NT2/D1 (cell line): ENCODE measurements at regions not wholly inside any gene's neighbourhood (a gene's known extent, or its start where the extent isn't known, plus 50 kb on each side); places are given as distances from the start of the nearest gene placed in this dataset.
A peak's percentile ranks its signal among the peaks of the same experiment; 100 is the strongest.

Experiments used
- DNase-seq: peaks from one replicate; pipeline ENCODE4 v3.0.0-alpha.2; 2011; ENCODE audit warnings: low read depth, low spot score
- H3K27me3 ChIP-seq: 2 replicates; pipeline ENCODE4 v1.6.0; 2011; ENCODE audit warnings: mild to moderate bottlenecking; ENCODE audit not compliant: insufficient read length, insufficient read depth
- H3K36me3 ChIP-seq: 2 replicates; pipeline ENCODE4 v1.6.1; 2011; ENCODE audit warnings: mild to moderate bottlenecking, low read length, mixed read lengths; ENCODE audit not compliant: insufficient read depth, insufficient read length
- H3K4me1 ChIP-seq: 2 replicates; pipeline ENCODE4 v1.5.1; 2011; ENCODE audit not compliant: insufficient read depth, insufficient read length
- H3K4me3 ChIP-seq: 2 replicates; pipeline ENCODE4 v1.5.1; 2011; ENCODE audit warnings: low read depth; ENCODE audit not compliant: insufficient read length
- H3K9ac ChIP-seq: 2 replicates; pipeline ENCODE4 v1.6.0; 2011; ENCODE audit warnings: low read depth; ENCODE audit not compliant: insufficient read length
- H3K9me3 ChIP-seq: 2 replicates; pipeline ENCODE4 v1.5.1; 2011; ENCODE audit warnings: mild to moderate bottlenecking, low read length; ENCODE audit not compliant: insufficient read depth
- SUZ12 ChIP-seq: IDR thresholded peaks from 2 replicates; pipeline ENCODE4 v1.6.1; 2011; ENCODE audit not compliant: insufficient read length, insufficient read depth; ENCODE audit errors: extremely low read depth
- YY1 ChIP-seq: IDR thresholded peaks from 2 replicates; pipeline ENCODE4 v1.6.1; 2011; ENCODE audit not compliant: insufficient read length, insufficient read depth
- ZNF274 ChIP-seq: IDR thresholded peaks from 2 replicates; pipeline ENCODE4 v1.6.1; 2011; ENCODE audit warnings: mild to moderate bottlenecking, low read depth, low read length

DNA sequence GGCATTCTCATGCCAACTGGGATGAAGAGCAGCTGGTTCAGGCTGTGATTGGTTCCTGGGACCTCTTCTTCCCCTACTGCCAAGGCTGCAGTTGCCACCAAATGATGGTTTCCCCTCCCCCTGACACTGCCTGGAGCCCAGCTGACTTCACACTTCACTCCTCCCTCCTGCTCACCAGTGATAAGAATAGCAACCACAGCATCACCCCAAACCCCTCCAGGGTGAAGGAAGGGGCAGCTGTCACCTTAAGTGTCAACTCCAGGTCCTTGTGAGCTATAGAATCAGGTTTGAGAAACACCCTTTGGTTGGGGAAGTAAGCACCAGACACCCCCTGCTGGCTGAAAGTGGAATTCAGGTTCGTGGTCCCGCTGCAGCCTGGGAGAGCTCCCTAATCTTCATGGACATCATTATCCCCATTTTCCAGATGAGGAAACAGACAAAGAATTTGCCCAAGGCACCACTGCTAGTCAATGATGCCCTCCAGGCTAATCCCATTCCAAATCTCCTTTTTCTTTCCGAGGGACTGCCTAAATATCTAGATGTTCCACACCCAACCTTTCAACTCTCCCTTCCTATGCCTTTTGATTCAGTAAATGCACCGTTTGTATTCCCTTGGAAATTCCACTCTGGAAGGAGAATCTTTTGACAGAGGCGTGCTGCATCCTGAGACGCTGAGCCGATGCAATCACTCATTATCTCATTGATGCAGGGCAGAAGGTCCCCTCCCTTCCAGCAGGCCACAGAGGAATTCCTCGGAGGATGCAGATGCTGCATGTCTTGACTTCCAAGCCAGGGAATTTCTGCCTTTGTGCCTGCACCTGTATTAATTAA is 50.6 kb upstream of the UQCRFS1 start:
- TF ChIP-seq SUZ12 (no peak), YY1 (no peak), ZNF274 (no peak)
- Histone ChIP-seq H3K9me3 (peaks cover 18% of the 10 kb centered on the region; the same call in 1 of the 2 replicates), H3K4me1 (no peaks in the 10 kb centered on the region), H3K9ac (no peak overlapping the region), H3K27me3 (no peaks in the 10 kb centered on the region), H3K36me3 (no peaks in the 10 kb centered on the region), H3K4me3 (no peak overlapping the region)
- peak; percentile 48 for DNase-seq

DNA sequence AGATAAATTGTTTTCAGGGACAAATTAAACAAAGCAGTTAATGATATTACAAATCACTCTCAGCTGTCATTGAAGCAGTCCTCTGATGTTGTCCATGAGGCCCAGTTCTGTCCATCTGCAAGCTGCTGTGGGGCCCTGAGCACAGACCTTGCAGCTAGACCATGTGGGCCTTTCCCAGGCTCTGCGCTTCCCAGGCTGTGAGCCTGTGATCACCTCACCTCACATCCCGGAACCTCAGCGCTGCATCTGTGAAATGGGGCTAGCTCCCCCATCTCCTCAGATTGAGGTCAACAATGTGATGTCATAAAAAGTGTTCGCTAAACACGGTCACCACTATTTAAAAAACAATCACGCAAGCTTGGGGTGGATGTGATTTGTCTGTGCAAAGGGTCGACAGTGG is 51.9 kb upstream of the UQCRFS1 start:
- no peak for TF ChIP-seq SUZ12
- no peak for TF ChIP-seq ZNF274
- TF ChIP-seq YY1, result no peak
- Histone ChIP-seq H3K27me3 (no peaks in the 10 kb centered on the region), H3K9me3 (peaks cover 7% of the 10 kb centered on the region; the same call in 1 of the 2 replicates), H3K36me3 (no peaks in the 10 kb centered on the region), H3K4me3 (no peak overlapping the region), H3K9ac (no peak overlapping the region), H3K4me1 (peaks cover 9% of the 10 kb centered on the region)
- no peak for DNase-seq

DNA sequence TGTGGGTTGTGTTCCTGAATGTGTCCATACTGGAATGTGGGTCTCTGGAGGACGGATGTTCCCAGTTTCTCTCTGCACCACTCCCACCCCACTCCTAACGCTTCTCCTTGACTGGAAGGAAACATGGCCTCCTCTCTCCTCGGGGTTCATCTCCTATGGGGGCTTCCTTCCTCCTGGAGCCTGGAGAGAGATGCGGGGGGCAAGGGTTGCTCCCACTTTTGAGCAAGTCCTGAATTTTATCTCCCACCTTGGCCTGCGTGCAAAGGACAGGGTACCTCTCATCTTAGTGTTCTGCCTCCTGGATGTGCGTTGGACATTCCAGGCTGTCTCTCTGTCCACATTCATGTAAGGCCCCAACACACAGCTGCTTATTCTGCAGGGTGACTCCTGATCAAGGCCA is 52.5 kb upstream of the UQCRFS1 start:
- Histone ChIP-seq H3K27me3 (no peaks in the 10 kb centered on the region), H3K9me3 (peaks cover 1% of the 10 kb centered on the region; the same call in 1 of the 2 replicates), H3K4me1 (peaks cover 9% of the 10 kb centered on the region), H3K4me3 (no peak overlapping the region), H3K9ac (no peak overlapping the region), H3K36me3 (no peaks in the 10 kb centered on the region)
- TF ChIP-seq ZNF274 (no peak), SUZ12 (no peak), YY1 (no peak)
- no peak for DNase-seq

DNA sequence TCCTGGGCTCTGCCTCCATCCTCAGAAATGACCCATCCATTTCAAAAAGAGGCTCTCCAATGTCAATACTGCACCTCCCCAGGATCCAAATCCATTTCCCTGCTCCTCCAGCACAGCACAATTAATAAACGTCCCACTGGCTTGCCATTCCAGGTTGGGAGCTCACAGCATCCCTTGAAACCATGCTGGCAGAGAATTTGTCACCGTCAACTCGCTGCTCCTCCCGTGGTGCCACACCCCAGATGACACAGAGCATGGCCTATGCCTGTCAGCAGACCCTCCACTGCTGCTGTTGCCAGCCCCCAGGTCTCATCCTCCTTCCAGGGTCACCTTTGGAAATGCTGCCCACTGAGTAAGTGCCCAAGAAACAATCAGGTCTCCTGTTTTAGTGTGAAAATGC is 53.0 kb upstream of the UQCRFS1 start:
- H3K4me3 ChIP-seq, result no peak overlapping the region
- TF ChIP-seq ZNF274 (no peak), YY1 (no peak), SUZ12 (no peak)
- H3K27me3 ChIP-seq, result no peaks in the 10 kb centered on the region
- peaks cover 9% of the 10 kb centered on the region for H3K4me1 ChIP-seq
- H3K9me3 ChIP-seq, result no peaks in the 10 kb centered on the region
- H3K9ac ChIP-seq, result no peak overlapping the region
- no peaks in the 10 kb centered on the region for H3K36me3 ChIP-seq
- no peak for DNase-seq

DNA sequence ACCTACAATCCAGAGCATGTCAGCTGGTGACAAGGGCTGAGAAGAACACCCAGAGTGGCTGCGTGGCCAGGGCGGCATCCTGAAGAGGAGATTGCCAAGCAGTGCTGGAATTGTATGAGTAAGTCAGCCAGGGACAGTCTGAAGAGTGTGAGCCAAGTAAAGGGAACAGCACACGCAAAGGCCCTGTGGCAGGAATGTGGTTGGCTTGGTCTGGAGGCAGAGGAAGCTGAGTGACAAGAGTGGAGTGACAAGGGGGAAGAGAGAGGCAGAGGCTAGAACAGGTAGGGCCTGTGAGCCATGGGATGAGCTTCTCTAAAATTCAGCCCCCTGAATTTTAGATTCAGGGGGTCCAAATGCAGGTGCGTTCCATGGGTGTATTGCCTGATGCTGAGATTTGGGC is 53.7 kb upstream of the UQCRFS1 start:
- no peak for DNase-seq
- Histone ChIP-seq H3K36me3 (no peaks in the 10 kb centered on the region), H3K4me3 (no peak overlapping the region), H3K4me1 (peaks cover 9% of the 10 kb centered on the region), H3K27me3 (no peaks in the 10 kb centered on the region), H3K9ac (no peak overlapping the region), H3K9me3 (0 out of 2 replicates have a peak, but pooled peaks cover 3% of the 10 kb centered on the region)
- TF ChIP-seq YY1 (no peak), SUZ12 (no peak), ZNF274 (no peak)

GRCh38 chr19:29267701-29268100 is 54.8 kb upstream of the UQCRFS1 start:
- no peak overlapping the region for H3K9ac ChIP-seq
- no peak for DNase-seq
- peaks cover 9% of the 10 kb centered on the region for H3K4me1 ChIP-seq
- no peaks in the 10 kb centered on the region for H3K27me3 ChIP-seq
- H3K9me3 ChIP-seq, result 0 out of 2 replicates have a peak, but pooled peaks cover 3% of the 10 kb centered on the region
- no peak overlapping the region for H3K4me3 ChIP-seq
- TF ChIP-seq ZNF274, result no peak
- H3K36me3 ChIP-seq, result no peaks in the 10 kb centered on the region

DNA sequence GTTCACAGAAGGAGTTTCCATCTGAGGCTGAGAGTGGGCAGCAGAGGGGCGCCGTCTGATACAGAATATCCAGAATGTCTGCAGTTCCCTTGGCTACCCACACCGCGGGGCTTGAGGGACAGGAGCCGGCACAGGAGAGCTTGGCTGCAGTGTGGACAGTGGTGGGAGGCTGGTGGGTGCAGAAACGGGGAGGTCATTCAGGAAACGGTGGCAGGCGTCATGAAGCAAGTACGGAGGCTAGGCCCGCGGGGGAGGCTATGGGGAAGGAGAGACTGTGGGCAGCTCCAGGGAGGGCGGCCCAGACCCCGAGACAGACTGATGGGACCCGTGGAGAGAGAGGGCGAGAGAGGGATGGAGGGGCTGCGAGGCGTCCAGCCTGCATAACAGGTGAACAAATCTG is 55.2 kb upstream of the UQCRFS1 start:
- Histone ChIP-seq H3K4me3 (no peak overlapping the region), H3K4me1 (peaks cover 9% of the 10 kb centered on the region), H3K27me3 (no peaks in the 10 kb centered on the region), H3K36me3 (no peaks in the 10 kb centered on the region), H3K9me3 (0 out of 2 replicates have a peak, but pooled peaks cover 3% of the 10 kb centered on the region), H3K9ac (no peak overlapping the region)
- TF ChIP-seq ZNF274 (no peak), YY1 (no peak), SUZ12 (no peak)
- no peak for DNase-seq
